GM13977 (cell line): ENCODE measurements at regions not wholly inside any gene's neighbourhood (a gene's known extent, or its start where the extent isn't known, plus 50 kb on each side); places are given as distances from the start of the nearest gene placed in this dataset.

Experiments
- DNase-seq: peaks from one replicate; pipeline ENCODE4 v3.0.0; 2012; ENCODE audit warnings: low spot score
- CTCF ChIP-seq: IDR thresholded peaks from 2 replicates; pipeline ENCODE4 v1.5.1; 2012; ENCODE audit warnings: mild to moderate bottlenecking, control low read depth; ENCODE audit not compliant: insufficient read depth; ENCODE audit errors: extremely low read depth, missing control alignments
- in situ Hi-C: fragments of 300-500 bp; cut with MboI; formaldehyde crosslinking; loops from one replicate; pipeline ENCODE4 v1.12.0; 2022; ENCODE audit warnings: low sequenced_read_pairs, low pct_unique_long_range_greater_than_20kb, mixed read lengths, inconsistent platforms; ENCODE audit not compliant: unreplicated experiment

DNA sequence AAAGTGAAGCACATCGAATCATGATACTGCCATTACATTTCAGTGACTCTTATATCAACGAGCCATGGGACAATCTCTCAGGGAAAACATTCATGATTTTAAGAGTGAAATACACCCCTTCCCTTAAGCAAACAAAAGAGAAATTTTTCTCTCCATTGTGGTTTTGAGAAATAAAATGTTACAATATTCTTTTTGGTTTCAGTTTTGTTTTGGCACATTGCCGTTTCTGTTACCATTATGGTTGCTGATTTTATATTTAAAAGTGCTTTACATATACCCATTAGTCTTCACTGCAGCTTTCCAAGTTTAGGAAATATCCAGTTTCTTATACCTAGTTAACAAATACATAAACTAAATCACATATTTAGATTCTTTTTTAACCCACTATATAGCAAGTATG, 126.8 kb upstream of the SEM1 start:
- no peak for TF ChIP-seq CTCF
- in situ Hi-C loops, result no loop called here
- DNase-seq, result no peak

GRCh38 chr7:96837593-96837992, 127.9 kb upstream of the SEM1 start:
- TF ChIP-seq CTCF, result no peak
- in situ Hi-C loops, result no loop called here
- peak; percentile 33 for DNase-seq

- TF ChIP-seq CTCF, result no peak
- DNase-seq, result no peak
- in situ Hi-C loops, result no loop called here
Measured at GRCh38 chr7:96838481-96838880, 128.8 kb upstream of the SEM1 start.

- no peak for TF ChIP-seq CTCF
- in situ Hi-C loops, result no loop called here
- DNase-seq, result no peak
Measured at GRCh38 chr7:96855139-96855538, 145.5 kb upstream of the SEM1 start.

DNA sequence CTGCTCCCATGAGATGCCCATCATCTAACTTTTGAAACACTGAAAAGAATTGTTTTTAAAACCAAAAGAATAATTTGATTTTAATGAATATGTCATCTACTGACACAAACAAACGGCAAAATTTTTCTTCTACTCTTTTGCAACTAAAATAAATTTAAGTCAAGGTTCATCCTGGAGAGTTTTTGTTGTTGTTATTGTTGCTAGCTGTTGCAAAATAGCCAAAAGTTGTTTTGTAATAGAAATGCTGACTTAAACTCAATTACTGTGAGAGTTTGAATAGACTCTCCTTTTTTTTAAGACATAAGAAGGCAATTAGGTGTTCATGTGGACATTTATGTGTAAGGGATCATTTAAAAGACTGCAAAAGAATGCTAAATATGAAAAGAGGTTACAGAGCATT, 146.0 kb upstream of the SEM1 start:
- in situ Hi-C loops, result no loop called here
- no peak for TF ChIP-seq CTCF
- DNase-seq, result no peak

- DNase-seq, result no peak
- in situ Hi-C loops, result no loop called here
- no peak for TF ChIP-seq CTCF
Measured at GRCh38 chr7:96869538-96869937, 135.8 kb upstream of the DLX6 start.

DNA sequence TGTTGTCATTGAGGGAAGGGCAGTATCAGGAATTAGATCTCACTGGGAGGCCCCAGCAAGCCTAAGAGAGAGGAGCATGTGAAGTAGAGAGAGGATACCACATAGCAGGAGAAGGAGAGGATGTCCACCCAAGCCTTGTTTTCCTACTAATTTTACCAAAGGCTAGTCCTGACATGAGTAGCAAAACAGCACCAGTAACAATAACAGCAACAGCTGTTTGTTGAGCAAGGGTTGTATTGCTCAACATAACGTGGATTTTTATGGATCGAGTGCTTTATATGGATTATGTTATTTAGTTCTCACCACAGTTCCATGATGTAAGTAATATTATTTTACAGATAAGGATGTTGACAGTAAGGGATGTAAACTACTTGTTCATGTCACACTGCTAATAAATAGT, 135.2 kb upstream of the DLX6 start:
- in situ Hi-C loops, result no loop called here
- DNase-seq, result no peak
- no peak for TF ChIP-seq CTCF
